ENCODE measurements at regions not wholly inside any gene's neighbourhood (a gene's known extent, or its start where the extent isn't known, plus 50 kb on each side); places are given as distances from the start of the nearest gene placed in this dataset.

DNA sequence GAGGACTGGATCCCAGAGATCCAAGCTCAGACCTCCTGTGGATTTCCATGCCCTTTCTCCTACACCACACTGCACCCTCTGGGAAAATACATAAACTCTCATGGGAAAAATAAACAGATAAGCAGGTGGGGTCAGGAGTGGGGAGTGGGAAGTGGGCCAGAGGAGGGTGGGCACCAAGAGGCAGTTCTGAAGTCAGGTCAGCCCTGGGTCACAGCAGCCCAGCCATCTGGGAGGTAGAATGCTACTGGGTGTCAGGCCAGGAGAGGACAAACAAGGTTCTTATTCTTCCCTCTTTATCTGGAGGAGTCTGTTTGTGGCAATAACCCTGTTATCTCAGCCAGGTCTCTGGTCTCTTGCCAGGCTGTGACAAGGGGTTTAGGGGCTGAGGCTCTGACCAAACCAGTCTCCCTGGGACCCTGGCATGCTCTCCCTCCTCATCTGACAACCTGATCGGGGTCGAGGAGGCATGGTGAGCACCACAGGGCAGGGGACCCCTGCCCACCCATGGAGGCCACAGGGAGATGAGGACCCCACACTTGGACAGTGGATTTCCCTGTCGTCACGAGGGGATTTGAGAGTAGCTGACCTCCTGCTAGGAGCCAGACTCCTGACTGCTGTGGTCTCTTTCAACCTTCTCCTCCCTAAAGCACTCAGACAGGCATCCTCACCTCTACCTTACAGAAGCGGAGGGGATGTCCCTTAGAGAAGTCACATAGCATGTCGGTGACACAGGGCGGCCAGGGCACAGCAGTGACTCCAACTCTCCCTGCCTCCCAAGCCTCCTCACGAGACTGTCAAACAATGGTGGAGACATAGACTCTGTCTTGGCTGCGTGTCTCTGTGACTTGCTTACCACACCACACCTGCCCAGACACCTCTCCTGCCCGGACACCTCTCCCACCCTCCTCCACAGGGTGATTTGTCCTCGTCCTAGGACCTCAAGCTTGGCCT, 51.3 kb upstream of the IFFO2 start:
- Histone ChIP-seq H3K4me3 (no peak overlapping the region), H3K9me3 (peaks cover 0 to 7% (median under 1%) of the 10 kb centered on the region in 8 donors), H3K27ac (no peak overlapping the region), H3K36me3 (no peaks in the 10 kb centered on the region), H3K27me3 (replicated peaks in 1 of 7) (peaks cover 0 to 18% (median 0%) of the 10 kb centered on the region in 7 donors), H3K4me1 (peaks cover 0 to 16% (median 0%) of the 10 kb centered on the region in 6 donors)
- TF ChIP-seq POLR2AphosphoS5 (IDR thresholded peaks at IDR 0.05) (no peak), POLR2A (IDR thresholded peaks at IDR 0.05) (no peak)
- TF ChIP-seq, protein P1, sequence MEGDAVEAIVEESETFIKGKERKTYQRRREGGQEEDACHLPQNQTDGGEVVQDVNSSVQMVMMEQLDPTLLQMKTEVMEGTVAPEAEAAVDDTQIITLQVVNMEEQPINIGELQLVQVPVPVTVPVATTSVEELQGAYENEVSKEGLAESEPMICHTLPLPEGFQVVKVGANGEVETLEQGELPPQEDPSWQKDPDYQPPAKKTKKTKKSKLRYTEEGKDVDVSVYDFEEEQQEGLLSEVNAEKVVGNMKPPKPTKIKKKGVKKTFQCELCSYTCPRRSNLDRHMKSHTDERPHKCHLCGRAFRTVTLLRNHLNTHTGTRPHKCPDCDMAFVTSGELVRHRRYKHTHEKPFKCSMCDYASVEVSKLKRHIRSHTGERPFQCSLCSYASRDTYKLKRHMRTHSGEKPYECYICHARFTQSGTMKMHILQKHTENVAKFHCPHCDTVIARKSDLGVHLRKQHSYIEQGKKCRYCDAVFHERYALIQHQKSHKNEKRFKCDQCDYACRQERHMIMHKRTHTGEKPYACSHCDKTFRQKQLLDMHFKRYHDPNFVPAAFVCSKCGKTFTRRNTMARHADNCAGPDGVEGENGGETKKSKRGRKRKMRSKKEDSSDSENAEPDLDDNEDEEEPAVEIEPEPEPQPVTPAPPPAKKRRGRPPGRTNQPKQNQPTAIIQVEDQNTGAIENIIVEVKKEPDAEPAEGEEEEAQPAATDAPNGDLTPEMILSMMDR (IDR thresholded peaks at IDR 0.05 in 8 of 11, conservative IDR thresholded peaks at IDR 0.05 in 3 of 11): no peak
- intact Hi-C loops (cut with DNase I; ENCODE audit: low total_unique reads): no loop called here
- no peak for DNase-seq
- 79 to 96% (median 89%) methylated on average over 10 to 11 of the region's 11 CpGs for WGBS, 5 donors

DNA sequence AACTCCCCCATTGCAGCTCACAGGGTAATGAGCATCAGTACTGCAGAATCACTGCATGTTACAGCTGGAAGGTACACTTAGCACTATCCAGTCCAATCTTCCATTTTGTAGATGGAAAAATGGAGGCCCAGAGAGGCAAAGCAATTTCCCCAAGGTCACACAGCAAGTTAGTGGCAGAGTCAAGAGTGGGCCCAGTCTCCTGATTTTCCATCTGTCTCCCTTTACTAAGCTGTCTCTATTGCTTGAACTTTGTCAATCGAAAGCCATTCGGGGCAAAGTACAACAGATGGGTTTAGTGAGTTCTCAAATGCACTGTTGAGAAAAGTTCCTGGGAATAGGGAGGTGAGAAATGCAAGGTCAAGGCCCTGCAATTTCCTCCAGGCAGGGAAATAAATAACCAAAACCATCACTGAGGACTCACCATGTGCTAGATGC, 50.4 kb upstream of the IFFO2 start:
- WGBS, 5 donors: 89 to 95% (median 93%) methylated on average over 2 of the region's 2 CpGs
- Histone ChIP-seq H3K27ac (no peak overlapping the region), H3K36me3 (no peaks in the 10 kb centered on the region), H3K9me3 (peaks cover 0 to 15% (median 8%) of the 10 kb centered on the region in 8 donors), H3K27me3 (replicated peaks in 1 of 7) (peaks cover 0 to 18% (median 0%) of the 10 kb centered on the region in 7 donors), H3K4me3 (no peak overlapping the region), H3K4me1 (peaks cover 0 to 16% (median 0%) of the 10 kb centered on the region in 6 donors)
- DNase-seq: no peak
- intact Hi-C loops (cut with DNase I; ENCODE audit: low total_unique reads): no loop called here
- TF ChIP-seq POLR2AphosphoS5 (IDR thresholded peaks at IDR 0.05) (no peak), POLR2A (IDR thresholded peaks at IDR 0.05) (no peak)
- TF ChIP-seq, protein P1 (IDR thresholded peaks at IDR 0.05 in 8 of 11, conservative IDR thresholded peaks at IDR 0.05 in 3 of 11): no peak

Data from spleen (tissue), 11 donors.